Daoy (cell line): ENCODE measurements at regions not wholly inside any gene's neighbourhood (a gene's known extent, or its start where the extent isn't known, plus 50 kb on each side); places are given as distances from the start of the nearest gene placed in this dataset.

Source experiments
- DNase-seq: peaks from one replicate; pipeline ENCODE4 v3.0.0-alpha.2; 2015; ENCODE audit warnings: low read depth

DNA sequence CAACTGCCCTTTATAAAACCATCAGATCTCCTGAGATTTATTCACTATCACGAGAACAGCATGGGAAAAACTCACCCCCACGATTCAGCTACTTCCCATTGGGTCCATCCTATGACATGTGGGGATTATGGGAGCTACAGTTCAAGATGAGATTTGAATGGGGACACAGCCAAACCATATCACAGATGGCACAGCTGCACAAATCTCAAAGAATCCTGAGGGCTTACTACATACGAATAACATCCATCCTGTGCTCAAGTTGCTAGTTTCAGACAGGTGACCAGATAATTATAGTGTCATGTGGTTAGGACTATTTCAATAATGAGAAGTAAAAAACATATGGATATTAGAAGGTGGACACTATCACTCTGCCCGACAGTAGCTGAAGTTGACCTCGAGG lies 211.2 kb downstream of the NUAK1 start:
- DNase-seq: no peak

GRCh38 chr12:105928436-105928835 lies 210.3 kb downstream of the NUAK1 start:
- DNase-seq: no peak

- DNase-seq: no peak
Measured at GRCh38 chr12:105929192-105929591, 209.6 kb downstream of the NUAK1 start.

GRCh38 chr12:105930557-105931503 lies 207.9 kb downstream of the NUAK1 start:
- DNase-seq: no peak

- DNase-seq: no peak
Measured at GRCh38 chr12:105931762-105932570, 206.8 kb downstream of the NUAK1 start.

GRCh38 chr12:105933671-105934665 lies 204.8 kb downstream of the NUAK1 start:
- DNase-seq: peak; percentile 95

GRCh38 chr12:105935106-105935505 lies 203.6 kb downstream of the NUAK1 start:
- DNase-seq: peak; percentile 25

GRCh38 chr12:105935981-105936380 lies 202.8 kb downstream of the NUAK1 start:
- DNase-seq: peak; percentile 29

- DNase-seq: no peak
Measured at GRCh38 chr12:105936496-105936895, 202.3 kb downstream of the NUAK1 start.

GRCh38 chr12:105937009-105937408 lies 201.7 kb downstream of the NUAK1 start:
- DNase-seq: no peak

- DNase-seq: no peak
Measured at GRCh38 chr12:105939181-105939721, 199.5 kb downstream of the NUAK1 start.

DNA sequence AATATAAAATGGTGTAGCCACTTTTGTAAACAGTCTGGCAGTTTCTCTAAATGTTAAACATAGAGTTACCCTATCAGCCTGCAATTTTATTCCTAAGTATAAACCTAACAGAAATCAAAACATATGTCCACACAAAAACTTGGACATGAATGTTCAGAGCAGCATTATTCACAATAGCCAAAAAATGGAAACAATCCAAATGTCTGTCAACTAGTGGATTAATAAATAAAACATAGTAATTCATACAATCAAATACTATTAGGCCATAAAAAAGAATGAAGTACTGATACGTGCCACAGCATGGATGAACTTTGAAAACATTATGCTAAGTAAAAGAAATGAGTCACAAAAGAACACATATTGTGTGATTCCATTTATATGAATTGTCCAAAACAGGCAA lies 196.5 kb downstream of the NUAK1 start:
- DNase-seq: no peak

GRCh38 chr12:105943525-105943924 lies 195.2 kb downstream of the NUAK1 start:
- DNase-seq: no peak

DNA sequence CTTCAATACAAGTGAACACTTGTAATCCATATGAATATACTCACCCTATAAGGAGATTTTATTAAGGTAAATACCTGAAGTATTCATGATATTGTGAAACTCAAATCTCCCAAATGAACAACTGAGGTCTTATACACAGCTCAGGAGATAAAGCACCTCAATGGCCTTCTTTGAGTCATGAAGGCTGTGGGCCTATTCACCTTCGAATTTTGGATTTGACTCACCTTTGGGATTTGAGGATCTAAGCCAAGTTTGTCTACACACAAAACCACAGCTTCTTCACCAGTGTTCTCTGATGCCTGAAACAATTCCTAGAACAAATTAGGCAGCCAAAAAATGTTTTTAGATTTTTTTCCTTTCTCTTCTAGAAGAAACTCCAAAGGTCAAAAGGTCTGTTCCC lies 194.1 kb downstream of the NUAK1 start:
- DNase-seq: no peak

- peak; percentile 27 for DNase-seq
Measured at GRCh38 chr12:105945880-105946279, 192.9 kb downstream of the NUAK1 start.

DNA sequence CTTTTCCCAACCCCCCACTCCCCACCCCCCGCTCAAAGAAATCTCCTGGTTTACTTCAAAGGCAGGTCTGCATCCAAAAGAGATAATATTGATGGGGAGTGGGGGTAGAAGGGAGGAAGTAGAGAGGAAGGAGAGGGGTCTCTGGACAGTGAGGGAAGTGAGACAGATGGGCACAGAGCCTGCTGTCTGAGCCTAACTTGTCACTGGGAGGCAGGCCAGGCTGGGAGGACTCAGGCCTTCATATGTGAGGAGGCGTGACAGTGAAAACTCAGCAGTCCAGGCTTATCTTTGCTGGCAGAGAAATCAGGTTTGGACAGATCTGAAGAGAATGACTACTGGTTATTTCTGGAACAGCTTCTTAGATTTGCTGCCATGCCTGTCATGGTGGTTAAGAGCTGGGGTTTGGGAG lies 192.3 kb downstream of the NUAK1 start:
- peak; percentile 28 for DNase-seq

GRCh38 chr12:105947906-105948305 lies 190.8 kb downstream of the NUAK1 start:
- DNase-seq: no peak

DNA sequence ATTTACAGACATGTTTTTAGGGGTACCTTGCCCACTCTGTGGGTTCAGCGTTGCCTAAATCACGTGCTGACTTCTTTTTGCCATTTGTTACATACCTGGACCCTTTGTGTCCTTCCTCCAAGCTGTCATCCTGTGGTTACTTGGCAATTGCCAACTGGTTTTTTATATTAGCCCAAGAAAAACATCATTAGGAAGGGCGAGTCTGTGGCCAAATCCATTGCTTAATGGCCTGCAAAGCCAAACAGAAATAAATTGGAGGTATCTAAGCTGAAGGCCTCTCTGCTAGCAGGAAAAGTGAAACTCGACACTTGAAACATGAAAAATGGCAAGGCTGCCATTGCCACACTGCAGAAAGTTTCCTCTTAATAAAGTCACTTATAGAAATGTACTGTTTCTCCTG lies 190.4 kb downstream of the NUAK1 start:
- DNase-seq: peak; percentile 45

DNA sequence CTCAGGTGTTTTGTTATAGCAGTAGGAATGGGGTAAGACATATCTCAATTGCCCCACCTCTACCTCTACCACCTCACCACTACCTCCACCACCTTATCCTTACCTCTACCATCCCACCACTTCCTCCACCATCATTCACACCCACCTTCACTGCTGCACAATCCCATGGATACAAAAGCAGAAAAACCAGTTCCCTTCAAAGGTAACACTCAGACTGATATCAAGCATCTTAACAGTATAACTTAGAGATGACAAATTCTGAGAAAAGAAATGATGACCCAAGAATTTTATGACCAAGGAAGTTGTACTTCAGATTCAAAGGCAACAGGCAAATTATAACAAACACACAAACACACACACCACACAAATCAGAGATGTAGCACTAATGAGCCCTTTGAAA lies 189.4 kb downstream of the NUAK1 start:
- no peak for DNase-seq

GRCh38 chr12:105951732-105952131 lies 187.0 kb downstream of the NUAK1 start:
- DNase-seq: no peak
